ENCODE measurements at regions not wholly inside any gene's neighbourhood (a gene's known extent, or its start where the extent isn't known, plus 50 kb on each side); places are given as distances from the start of the nearest gene placed in this dataset.

DNA sequence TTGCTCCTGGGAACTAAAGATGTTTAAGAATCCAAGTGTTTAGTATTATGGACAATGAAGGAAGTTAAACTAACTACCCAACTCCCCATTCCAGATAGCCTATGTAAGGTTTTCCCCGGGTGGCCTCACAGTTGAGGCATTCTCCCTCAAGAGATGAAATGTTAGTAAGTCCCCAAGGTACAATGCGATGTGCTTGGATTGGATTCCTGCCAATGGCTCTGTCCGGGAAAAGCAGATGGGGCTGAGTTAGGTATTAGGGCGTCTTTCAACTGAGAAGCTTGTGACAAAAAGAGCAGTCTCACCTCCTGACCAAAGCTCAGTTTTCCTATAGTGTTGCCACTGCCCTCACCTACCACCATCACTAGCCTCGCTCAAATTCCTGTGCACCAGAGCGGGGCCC, 64.8 kb upstream of the E2F7 start:
- no peak for TF ChIP-seq CTCF (IDR thresholded peaks at IDR 0.05)
- no peaks in the 10 kb centered on the region for H3K27me3 ChIP-seq (replicated peaks; ENCODE audit: insufficient read depth)
- no peak overlapping the region for H3K4me3 ChIP-seq
- H3K36me3 ChIP-seq = no peaks in the 10 kb centered on the region
- ATAC-seq (ENCODE audit: insufficient number of reproducible peaks, low FRiP score, low read depth) (no peak), DNase-seq (ENCODE audit: low spot score) (no peak)
- no peak overlapping the region for H3K27ac ChIP-seq
- H3K4me1 ChIP-seq (ENCODE audit: control insufficient read depth in 1 of 2, low read depth in 2 of 2) = no peaks in the 10 kb centered on the region
- H3K9me3 ChIP-seq = no peaks in the 10 kb centered on the region

DNA sequence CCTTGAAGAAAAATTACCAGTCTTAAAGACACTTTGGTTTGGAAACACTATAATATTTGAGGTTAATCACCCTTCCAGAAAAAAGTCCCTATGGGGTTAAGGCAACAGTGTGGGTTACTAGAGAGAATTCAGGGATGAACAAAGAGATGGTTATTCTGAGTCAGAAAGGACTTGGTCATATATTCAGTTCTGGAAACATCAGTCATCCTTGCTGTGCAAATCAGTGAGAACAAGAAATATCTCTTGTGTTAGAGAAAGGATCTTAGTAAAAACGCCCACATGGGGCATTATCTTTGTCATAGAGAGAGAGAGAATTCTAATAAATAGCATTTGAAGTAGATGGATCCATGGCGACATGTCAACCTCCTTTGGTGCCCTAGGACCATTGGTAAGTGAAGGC, 59.4 kb upstream of the E2F7 start:
- H3K36me3 ChIP-seq = no peaks in the 10 kb centered on the region
- H3K4me3 ChIP-seq = no peak overlapping the region
- no peak for TF ChIP-seq CTCF (IDR thresholded peaks at IDR 0.05)
- H3K27ac ChIP-seq = no peak overlapping the region
- no peak for ATAC-seq (ENCODE audit: insufficient number of reproducible peaks, low FRiP score, low read depth)
- H3K4me1 ChIP-seq (ENCODE audit: control insufficient read depth in 1 of 2, low read depth in 2 of 2) = no peaks in the 10 kb centered on the region
- no peaks in the 10 kb centered on the region for H3K9me3 ChIP-seq
- no peaks in the 10 kb centered on the region for H3K27me3 ChIP-seq (replicated peaks; ENCODE audit: insufficient read depth)
- no peak for DNase-seq (ENCODE audit: low spot score)

- Histone ChIP-seq H3K9me3 (no peaks in the 10 kb centered on the region), H3K27ac (no peak overlapping the region), H3K27me3 (replicated peaks; ENCODE audit: insufficient read depth) (no peaks in the 10 kb centered on the region), H3K4me3 (no peak overlapping the region), H3K36me3 (no peaks in the 10 kb centered on the region), H3K4me1 (ENCODE audit: control insufficient read depth in 1 of 2, low read depth in 2 of 2) (no peaks in the 10 kb centered on the region)
- no peak for DNase-seq (ENCODE audit: low spot score)
- no peak for ATAC-seq (ENCODE audit: insufficient number of reproducible peaks, low FRiP score, low read depth)
- no peak for TF ChIP-seq CTCF (IDR thresholded peaks at IDR 0.05)
Observed at GRCh38 chr12:77122661-77123060, 57.3 kb upstream of the E2F7 start.

- no peaks in the 10 kb centered on the region for H3K4me1 ChIP-seq (ENCODE audit: control insufficient read depth in 1 of 2, low read depth in 2 of 2)
Observed at GRCh38 chr12:77122236-77122635, 56.9 kb upstream of the E2F7 start.

More at GRCh38 chr12:77122236-77122635, 56.9 kb upstream of the E2F7 start:
- Histone ChIP-seq H3K36me3 (no peaks in the 10 kb centered on the region), H3K4me3 (no peak overlapping the region), H3K27me3 (replicated peaks; ENCODE audit: insufficient read depth) (no peaks in the 10 kb centered on the region), H3K9me3 (no peaks in the 10 kb centered on the region), H3K27ac (no peak overlapping the region)
- DNase-seq (ENCODE audit: low spot score) = no peak
- no peak for TF ChIP-seq CTCF (IDR thresholded peaks at IDR 0.05)
- ATAC-seq (ENCODE audit: insufficient number of reproducible peaks, low FRiP score, low read depth) = no peak
